ENCODE measurements at regions not wholly inside any gene's neighbourhood (a gene's known extent, or its start where the extent isn't known, plus 50 kb on each side); places are given as distances from the start of the nearest gene placed in this dataset.

GRCh38 chr2:212945526-212945925, 205.9 kb downstream of the IKZF2 start:
- DNase-seq = no peak

- no peak for DNase-seq
These were observed 208.1 kb downstream of the IKZF2 start for GRCh38 chr2:212943351-212943750.

- no peak for DNase-seq
These were observed 210.1 kb downstream of the IKZF2 start for GRCh38 chr2:212941361-212941760.

- peak; percentile 82 for DNase-seq
These were observed 210.6 kb downstream of the IKZF2 start for GRCh38 chr2:212940816-212941215.

GRCh38 chr2:212939777-212940531, 211.5 kb downstream of the IKZF2 start:
- DNase-seq = peak; percentile 34

GRCh38 chr2:212938144-212938793, 213.1 kb downstream of the IKZF2 start:
- DNase-seq = no peak

- DNase-seq = no peak
These were observed 214.8 kb downstream of the IKZF2 start for GRCh38 chr2:212936572-212936971.

GRCh38 chr2:212935752-212936151, 215.7 kb downstream of the IKZF2 start:
- no peak for DNase-seq

- no peak for DNase-seq
These were observed 220.1 kb downstream of the IKZF2 start for GRCh38 chr2:212931271-212931670.

- no peak for DNase-seq
These were observed 220.7 kb downstream of the IKZF2 start for GRCh38 chr2:212930556-212931260.

- DNase-seq = no peak
These were observed 221.4 kb downstream of the IKZF2 start for GRCh38 chr2:212929971-212930370.

GRCh38 chr2:212929116-212929515, 222.3 kb downstream of the IKZF2 start:
- DNase-seq = no peak

- no peak for DNase-seq
These were observed 222.7 kb downstream of the IKZF2 start for GRCh38 chr2:212928681-212929080.

- no peak for DNase-seq
These were observed 224.5 kb downstream of the IKZF2 start for GRCh38 chr2:212926940-212927339.

GRCh38 chr2:212923393-212923792, 228.0 kb downstream of the IKZF2 start:
- no peak for DNase-seq

- DNase-seq = no peak
These were observed 228.7 kb downstream of the IKZF2 start for GRCh38 chr2:212922701-212923100.

- DNase-seq = no peak
These were observed 229.7 kb downstream of the IKZF2 start for GRCh38 chr2:212921711-212922110.

- DNase-seq = no peak
These were observed 230.4 kb downstream of the IKZF2 start for GRCh38 chr2:212921061-212921460.

GRCh38 chr2:212919238-212919637, 232.2 kb downstream of the IKZF2 start:
- DNase-seq = peak; percentile 17

- DNase-seq = no peak
These were observed 233.1 kb downstream of the IKZF2 start for GRCh38 chr2:212918336-212918735.

GRCh38 chr2:212915121-212915782, 236.2 kb downstream of the IKZF2 start:
- no peak for DNase-seq

GRCh38 chr2:212914392-212914791, 237.0 kb downstream of the IKZF2 start:
- no peak for DNase-seq

- DNase-seq = no peak
These were observed 237.6 kb downstream of the IKZF2 start for GRCh38 chr2:212913640-212914306.
